ENCODE measurements at regions not wholly inside any gene's neighbourhood (a gene's known extent, or its start where the extent isn't known, plus 50 kb on each side); places are given as distances from the start of the nearest gene placed in this dataset.

DNA sequence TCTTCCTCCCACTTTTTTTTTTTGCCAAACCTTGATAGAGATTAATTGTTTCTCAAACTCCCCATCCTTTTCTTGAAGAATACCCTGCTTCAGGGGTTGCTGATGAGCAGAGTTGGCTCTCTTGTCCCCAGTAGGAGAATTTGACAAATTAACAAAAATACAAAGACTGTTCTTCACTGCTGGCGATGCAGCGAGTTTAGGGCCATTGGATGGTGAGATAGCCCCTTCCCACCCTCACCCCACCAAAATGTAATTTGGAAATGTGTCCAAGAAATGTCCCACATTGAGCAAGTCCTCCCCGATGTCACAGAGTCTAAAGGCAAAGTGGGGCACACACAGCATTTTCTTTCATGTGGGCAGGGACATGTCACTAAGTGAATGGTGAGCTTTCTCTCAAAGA lies 136.0 kb upstream of the RARB start:
- no peak for DNase-seq (ENCODE audit: low read depth in 3 of 3)

- DNase-seq (ENCODE audit: low read depth in 3 of 3) = no peak
Measured at GRCh38 chr3:25292595-25292994, 135.5 kb upstream of the RARB start.

GRCh38 chr3:25293736-25294135 lies 134.3 kb upstream of the RARB start:
- DNase-seq (ENCODE audit: low read depth in 3 of 3) = no peak

DNA sequence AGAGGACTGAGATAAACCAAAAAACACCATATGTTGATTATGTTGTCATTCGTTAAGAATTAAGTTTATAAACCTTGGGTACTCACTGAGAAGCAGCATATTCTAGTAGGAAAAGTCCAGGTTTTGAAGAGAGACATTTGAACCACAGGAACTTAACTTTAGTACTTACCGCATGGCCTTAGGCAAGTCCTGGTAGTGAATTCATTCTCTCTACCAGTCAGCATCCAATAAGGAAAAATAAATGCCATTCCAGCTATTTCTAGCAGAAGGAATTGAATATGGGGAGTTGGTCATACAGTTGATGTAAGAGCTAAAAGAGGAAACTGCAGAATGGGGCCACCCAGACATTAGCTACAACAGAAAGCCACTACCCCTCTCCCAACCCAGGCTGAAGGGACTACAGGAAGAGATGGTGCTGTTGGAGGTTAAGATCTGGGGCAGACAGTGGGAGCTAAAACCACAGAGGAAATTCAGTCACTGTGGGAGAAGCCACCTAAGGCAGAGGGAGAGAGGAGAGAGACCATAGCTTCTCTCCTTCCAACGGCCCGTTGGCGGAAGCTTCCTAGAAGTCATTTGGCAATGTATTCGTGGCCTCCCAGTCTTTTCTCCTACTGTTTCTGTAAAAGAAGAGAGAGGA lies 133.8 kb upstream of the RARB start:
- DNase-seq (ENCODE audit: low read depth in 3 of 3) = no peak

DNA sequence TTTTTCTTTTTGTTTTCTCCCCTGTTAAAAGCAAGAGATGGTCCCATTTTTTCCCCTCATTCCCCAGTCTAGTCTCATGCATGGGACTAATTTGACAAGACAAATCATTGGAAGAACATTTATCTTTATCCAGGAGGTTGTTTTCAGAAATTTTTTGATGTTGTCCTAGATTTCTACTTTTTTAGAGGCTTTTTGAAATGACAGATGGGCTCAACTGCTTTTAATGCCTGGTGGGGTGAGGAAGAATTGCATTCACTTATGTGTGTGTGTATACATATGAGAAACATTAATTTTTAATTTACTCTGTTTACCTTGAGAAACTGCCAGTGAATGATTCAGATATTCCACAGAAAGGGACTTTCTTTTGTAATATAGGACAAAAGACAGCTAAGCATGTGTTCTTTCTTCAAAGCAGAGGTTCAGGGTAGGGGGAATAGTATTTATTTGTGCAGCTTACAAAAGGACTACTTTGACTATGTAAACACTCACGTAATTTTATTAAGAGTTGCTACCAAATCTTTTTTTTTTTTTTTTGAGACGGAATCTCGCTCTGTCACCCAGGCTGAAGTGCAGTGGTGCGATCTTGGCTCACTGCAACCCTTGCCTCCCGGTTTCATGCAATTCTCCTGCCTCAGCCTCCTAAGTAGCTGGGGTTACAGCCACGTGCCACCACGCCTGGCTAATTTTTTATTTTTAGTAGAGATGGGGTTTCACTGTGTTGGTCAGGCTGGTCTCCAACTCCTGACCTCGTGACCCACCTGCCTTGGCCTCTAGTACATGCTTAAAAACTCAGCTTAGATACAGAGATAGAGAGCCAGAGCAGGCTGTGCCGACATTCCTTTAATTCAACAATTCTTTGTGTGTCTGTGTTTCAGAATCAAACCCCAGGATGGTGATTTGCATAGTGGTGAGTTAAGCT lies 130.1 kb upstream of the RARB start:
- DNase-seq (ENCODE audit: low read depth in 3 of 3) = no peak

GRCh38 chr3:25300141-25300540 lies 127.9 kb upstream of the RARB start:
- no peak for DNase-seq (ENCODE audit: low read depth in 3 of 3)

DNA sequence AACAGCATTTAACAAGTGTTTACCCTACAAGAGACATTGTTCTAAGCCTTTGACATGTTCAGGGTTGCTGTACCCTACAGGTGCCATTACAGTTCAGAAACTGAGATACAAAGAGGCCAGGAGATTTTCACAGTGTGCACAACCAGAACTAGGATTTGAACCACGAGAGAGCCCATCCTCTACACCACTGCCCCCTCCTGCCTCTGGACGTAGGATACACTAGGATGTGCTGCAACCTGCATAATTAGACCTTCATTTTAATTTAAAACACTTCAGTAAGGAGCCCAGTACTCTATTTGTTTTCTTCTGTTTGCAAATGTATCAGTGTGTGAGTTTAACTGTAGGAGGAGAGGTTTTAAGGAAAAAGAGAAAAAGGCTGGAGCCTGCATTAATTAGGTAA lies 123.1 kb upstream of the RARB start:
- no peak for DNase-seq (ENCODE audit: low read depth in 3 of 3)

DNA sequence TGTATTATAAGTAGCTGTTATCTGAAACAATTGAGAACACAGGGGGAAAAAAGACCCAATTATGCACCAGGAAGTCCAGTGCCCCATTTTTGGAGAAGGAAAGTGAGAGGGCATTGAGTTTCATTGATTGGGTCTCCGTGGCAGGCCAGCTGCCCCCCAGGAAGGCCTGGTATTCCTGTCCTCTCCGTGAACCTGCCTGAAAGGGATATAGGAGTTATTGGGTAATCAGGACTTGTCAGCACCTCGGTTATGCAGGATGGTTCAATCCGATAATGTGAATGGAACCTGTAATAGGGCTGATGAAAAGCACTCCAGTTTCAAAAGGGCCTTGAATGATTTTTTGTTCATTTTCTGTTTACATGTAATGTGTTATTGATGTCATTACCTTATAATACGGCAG lies 122.0 kb upstream of the RARB start:
- no peak for DNase-seq (ENCODE audit: low read depth in 3 of 3)

DNA sequence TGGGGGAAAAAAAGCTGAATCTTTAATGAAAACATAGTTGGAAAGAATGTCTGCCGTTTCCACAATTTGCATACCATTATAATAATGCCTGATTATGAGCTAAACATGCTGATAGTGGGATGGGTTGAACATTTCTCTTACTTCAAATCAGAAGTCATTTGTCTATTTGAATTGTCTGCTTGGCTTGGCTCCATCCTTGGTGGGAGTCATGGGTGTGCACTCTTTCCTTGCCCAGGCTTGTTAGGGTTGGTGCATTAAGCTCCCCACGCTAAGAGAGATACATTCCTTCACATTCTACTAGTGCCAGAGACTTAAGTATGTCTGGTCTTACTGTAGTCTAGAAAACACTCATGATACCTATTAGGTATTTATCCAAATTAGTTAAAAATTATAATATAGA lies 121.4 kb upstream of the RARB start:
- DNase-seq (ENCODE audit: low read depth in 3 of 3) = no peak

- no peak for DNase-seq (ENCODE audit: low read depth in 3 of 3)
Measured at GRCh38 chr3:25313286-25313685, 114.8 kb upstream of the RARB start.

DNA sequence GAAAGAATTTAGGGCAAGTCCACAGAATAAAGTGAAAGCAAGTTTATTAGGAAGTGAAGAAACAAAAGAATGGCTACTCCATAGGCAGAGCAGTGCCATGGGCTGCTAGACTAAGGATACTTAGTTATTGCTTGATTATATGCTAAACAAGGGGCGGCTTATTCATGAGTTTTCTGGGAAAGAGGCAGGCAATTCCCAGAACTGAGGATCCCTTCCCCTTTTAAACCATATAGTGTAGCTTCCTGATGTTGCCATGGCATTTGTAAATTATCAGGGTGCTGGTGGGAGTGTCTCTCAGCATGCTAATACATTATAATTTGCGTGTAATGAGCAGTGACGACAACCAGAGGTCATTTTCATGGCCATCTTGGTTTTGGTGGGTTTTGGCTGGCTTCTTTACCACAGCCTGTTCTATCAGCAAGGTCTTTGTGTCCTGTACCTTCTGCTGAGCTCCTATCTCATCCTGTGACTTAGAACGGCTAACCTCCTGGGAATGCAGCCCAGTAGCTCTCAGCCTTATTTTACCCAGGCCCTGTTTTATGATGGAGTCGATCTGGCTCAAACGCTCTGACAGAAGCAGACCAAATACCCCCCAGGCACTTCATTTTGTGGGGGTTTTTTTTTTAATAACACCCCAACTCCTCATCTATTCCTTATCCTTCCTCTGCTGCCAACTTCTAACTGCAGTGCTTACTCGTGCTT lies 103.0 kb upstream of the RARB start:
- DNase-seq (ENCODE audit: low read depth in 3 of 3) = no peak

DNA sequence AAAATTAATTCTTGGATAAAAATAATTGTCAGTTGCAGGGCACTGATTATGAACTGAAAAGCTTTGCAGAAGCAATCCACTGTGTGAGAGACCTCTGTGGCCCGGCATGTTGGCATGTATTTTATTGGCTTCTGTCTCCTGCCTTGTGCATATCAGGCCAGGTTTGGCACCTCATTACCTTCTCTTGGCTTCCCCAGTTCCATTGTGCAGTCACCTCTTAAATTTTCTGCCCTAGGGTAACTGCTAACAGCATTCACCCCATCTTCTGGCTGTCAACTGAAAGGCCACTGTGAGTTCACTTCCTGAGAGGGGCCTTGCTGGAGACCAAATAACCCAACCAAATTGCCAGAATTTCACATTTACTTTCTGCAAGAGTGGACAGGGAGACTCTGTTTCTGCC lies 92.7 kb upstream of the RARB start:
- DNase-seq (ENCODE audit: low read depth in 3 of 3) = no peak

DNA sequence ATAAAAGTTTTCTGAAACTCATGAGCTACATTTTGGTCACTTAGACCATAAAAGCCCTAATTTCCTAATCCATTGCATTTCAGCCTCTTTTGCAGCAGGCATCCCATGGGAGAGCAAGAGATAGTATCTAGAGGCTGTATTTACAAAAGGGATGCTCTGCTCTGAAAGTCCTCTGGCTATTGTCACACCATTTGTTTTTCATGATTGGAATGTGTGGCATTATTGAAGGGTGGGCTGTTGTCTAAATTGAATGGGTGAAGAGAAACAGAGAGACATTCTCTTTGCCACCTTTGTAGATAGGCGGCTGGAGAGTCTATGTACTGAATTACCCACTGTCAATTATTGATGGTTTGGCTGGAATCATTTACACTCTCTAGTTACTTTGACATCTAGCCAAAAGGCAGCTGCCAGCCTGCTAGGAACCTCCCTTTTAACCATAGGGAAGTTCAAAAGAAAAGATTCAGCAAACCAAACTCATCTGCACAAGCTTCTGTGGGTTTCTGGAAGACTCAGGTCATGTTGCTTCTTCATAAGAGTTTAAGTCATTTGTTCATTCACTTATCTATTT lies 89.8 kb upstream of the RARB start:
- no peak for DNase-seq (ENCODE audit: low read depth in 3 of 3)

GRCh38 chr3:25339225-25339624 lies 88.8 kb upstream of the RARB start:
- no peak for DNase-seq (ENCODE audit: low read depth in 3 of 3)

DNA sequence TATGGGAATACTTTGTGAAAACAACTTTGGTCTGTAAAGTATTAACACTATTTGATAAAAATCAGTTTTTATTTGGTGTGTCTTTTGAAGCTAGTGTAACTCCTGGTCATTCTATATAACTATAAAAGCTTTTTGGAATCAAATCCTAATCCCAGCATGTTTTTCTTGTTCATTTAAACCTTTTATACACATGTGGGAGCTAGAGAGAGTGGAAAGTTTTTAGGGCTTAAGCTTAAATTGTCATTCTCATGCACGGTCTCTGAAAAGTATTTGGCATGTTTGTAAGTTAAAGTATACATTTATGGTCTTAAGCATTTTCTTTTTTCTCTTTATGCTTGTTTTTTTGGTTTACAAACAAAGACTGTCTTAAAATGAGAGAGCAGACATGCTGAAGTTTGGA lies 83.4 kb upstream of the RARB start:
- DNase-seq (ENCODE audit: low read depth in 3 of 3) = no peak

GRCh38 chr3:25349095-25349494 lies 79.0 kb upstream of the RARB start:
- no peak for DNase-seq (ENCODE audit: low read depth in 3 of 3)

DNA sequence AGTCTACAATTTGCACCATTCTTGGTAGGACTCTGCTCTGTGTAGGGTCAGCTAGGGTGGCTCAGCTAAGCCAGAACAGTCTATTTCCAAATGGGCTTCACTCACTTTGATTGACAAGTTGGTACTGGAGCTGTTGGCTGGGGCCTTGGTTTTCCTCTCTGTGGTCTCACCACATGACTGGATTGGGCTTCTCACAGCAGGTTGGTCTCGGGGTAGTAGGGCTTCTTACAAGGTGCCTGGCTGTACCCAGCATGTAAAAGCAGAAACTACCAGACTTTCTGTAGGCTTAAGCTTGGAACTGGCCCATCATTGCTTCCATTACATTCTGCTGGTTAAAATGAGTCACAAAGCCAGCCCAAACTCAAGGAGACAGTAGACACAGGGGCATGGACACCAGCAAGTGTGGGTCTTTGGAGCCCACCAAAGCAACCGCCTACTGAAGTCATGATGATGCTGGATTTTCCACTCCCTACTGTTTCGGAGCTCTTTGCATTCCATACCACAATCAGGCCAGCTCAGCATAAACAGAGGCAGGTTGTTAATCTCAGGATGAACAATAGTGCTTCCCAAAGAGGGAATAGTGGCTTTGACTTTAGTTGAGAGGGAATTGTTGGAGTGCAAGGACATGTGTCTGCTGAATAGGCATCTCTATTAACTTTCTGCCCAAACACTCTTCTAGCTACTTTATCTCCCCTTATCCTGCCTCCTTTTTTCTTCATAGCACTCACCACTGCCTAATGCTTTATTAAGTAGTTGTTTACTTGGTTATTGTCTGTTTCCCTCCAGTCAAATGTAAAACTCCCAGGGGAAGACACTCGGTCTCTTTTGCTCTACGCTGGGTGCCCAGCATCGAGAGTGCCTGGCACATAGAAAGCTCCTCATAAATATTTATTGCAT lies 78.0 kb upstream of the RARB start:
- no peak for DNase-seq (ENCODE audit: low read depth in 3 of 3)

DNA sequence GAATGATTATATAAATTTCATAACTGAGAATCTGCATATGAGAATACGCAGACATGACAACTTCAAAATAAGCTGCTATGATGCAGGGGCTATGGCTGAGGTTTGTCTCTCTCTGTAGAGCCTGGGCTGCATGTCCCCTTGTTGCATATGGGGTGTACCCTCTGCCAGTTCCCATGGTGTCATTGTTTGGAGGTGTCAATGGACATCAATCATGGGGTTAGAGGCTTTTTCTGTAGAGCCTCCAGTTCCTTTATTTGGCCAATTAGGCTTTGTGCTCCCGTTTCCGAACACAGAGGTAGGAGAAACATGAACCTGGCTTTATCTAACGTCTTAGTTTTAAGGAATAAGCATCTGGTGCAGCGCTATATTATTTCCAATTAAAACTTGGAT lies 77.3 kb upstream of the RARB start:
- no peak for DNase-seq (ENCODE audit: low read depth in 3 of 3)

GRCh38 chr3:25354071-25354470 lies 74.0 kb upstream of the RARB start:
- no peak for DNase-seq (ENCODE audit: low read depth in 3 of 3)

GRCh38 chr3:25355034-25355885 lies 72.8 kb upstream of the RARB start:
- DNase-seq (ENCODE audit: low read depth in 3 of 3) = no peak

DNA sequence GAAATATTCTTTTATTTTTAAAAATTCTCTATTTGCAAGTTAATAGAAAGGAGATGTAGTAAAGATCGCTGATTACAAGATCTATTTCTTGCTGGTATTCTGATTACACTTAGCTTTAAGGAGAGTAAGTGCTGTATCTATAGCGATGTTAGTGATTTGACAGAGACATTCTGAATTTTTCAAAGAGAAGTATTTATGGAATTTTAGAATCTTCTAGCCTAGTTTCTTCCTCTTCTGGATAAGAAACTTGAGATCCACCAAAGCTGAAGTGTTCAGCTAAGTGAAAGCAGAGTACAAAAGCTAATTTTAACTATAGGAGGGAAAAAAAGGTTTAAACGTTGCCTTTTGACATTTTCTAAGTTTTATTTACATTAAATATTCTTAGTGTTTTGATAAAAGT lies 72.1 kb upstream of the RARB start:
- no peak for DNase-seq (ENCODE audit: low read depth in 3 of 3)

Data from stimulated activated CD4-positive, alpha-beta T cell treated with anti-CD3 and anti-CD28 coated beads, TNF-alpha, amount 100 ng/mL, for 48 hours (primary cell).